Caco-2 (cell line): ENCODE measurements at regions not wholly inside any gene's neighbourhood (a gene's known extent, or its start where the extent isn't known, plus 50 kb on each side); places are given as distances from the start of the nearest gene placed in this dataset.

Experiments
- BruUV-seq: library from RNA; stranded (reverse); fragments of 400-500 nt; replicated peaks from 2 replicates; lab custom pipeline; 2021; lab: Mats Ljungman, UMichigan
- CTCF ChIA-PET: fragments of 300-600 bp; sonication (Branson Sonifier 250); formaldehyde crosslinking; loops from one replicate; lab custom pipeline; 2022; ENCODE audit warnings: antibody characterized with exemption; lab: Charles Lee
- POLR2A ChIA-PET: fragments of 300-600 bp; sonication (Branson Sonifier 250); formaldehyde crosslinking; loops from one replicate; lab custom pipeline; 2022; ENCODE audit warnings: antibody characterized with exemption; lab: Charles Lee
- DNase-seq, 2 experiments: peaks; one replicate each; pipeline versions ENCODE4 v3.0.0 to v3.0.0-alpha.2; 2020 to 2022
- H3K27me3 ChIP-seq: replicated peaks from 2 replicates; pipeline ENCODE4 v1.6.0; 2011; ENCODE audit warnings: low read length; ENCODE audit not compliant: control insufficient read depth, insufficient read depth
- H3K36me3 ChIP-seq: 2 replicates; pipeline ENCODE4 v1.5.1; 2011; ENCODE audit warnings: low read length; ENCODE audit not compliant: control insufficient read depth, insufficient read depth
- H3K4me1 ChIP-seq: fragments of 250-450 bp; sonication (Bioruptor Pico); 2 replicates; pipeline ENCODE4 v1.5.1; 2020; ENCODE audit warnings: mild to moderate bottlenecking
- H3K4me3 ChIP-seq: 2 replicates; pipeline ENCODE4 v1.5.1; 2011; ENCODE audit warnings: low read depth, mild to moderate bottlenecking, control low read depth, low read length
- H3K9me3 ChIP-seq: fragments of 250-450 bp; sonication (Bioruptor Pico); 2 replicates; pipeline ENCODE4 v1.5.1; 2020; ENCODE audit warnings: mild to moderate bottlenecking, moderate library complexity
- H3K27ac Mint-ChIP-seq: one replicate; pipeline ENCODE4 v1.8.0; 2022; ENCODE audit warnings: mixed read lengths; ENCODE audit not compliant: unreplicated experiment
- H3K27me3 Mint-ChIP-seq: one replicate; pipeline ENCODE4 v1.8.0; 2022; ENCODE audit warnings: mixed read lengths; ENCODE audit not compliant: insufficient read depth, unreplicated experiment
- H3K36me3 Mint-ChIP-seq: one replicate; pipeline ENCODE4 v1.8.0; 2022; ENCODE audit warnings: mild to moderate bottlenecking, mixed read lengths; ENCODE audit not compliant: insufficient read depth, unreplicated experiment
- H3K4me1 Mint-ChIP-seq: one replicate; pipeline ENCODE4 v1.8.0; 2022; ENCODE audit warnings: low read depth, mixed read lengths; ENCODE audit not compliant: unreplicated experiment
- H3K4me3 Mint-ChIP-seq: one replicate; pipeline ENCODE4 v1.8.0; 2022; ENCODE audit warnings: mild to moderate bottlenecking, moderate library complexity, mixed read lengths; ENCODE audit not compliant: unreplicated experiment
- H3K9me3 Mint-ChIP-seq: one replicate; pipeline ENCODE4 v1.8.0; 2022; ENCODE audit warnings: mixed read lengths; ENCODE audit not compliant: unreplicated experiment
- CTCF ChIP-seq, 2 experiments: fragments of 200-600 bp in 1 of 2; IDR thresholded peaks; 1 replicate in 1 of 2; 2 replicates in 1 of 2; pipeline versions ENCODE4 v1.5.1 to v1.8.0; 2011 to 2022; ENCODE audit warnings: antibody characterized with exemption in 1 of 2, control low read depth in 1 of 2, inconsistent platforms in 1 of 2, low read depth in 1 of 2, low read length in 1 of 2, mild to moderate bottlenecking in 1 of 2, moderate library complexity in 1 of 2; ENCODE audit not compliant: insufficient read depth in 1 of 2, severe bottlenecking in 1 of 2, unreplicated experiment in 1 of 2
- intact Hi-C: fragments of 100-400 bp; cut with micrococcal nuclease; formaldehyde crosslinking; loops from one replicate; pipeline ENCODE4 v1.10.0; 2022; ENCODE audit not compliant: unreplicated experiment

GRCh38 chr14:76599559-76600287 lies 161.5 kb upstream of the VASH1 start:
- H3K4me3 Mint-ChIP-seq, result no peak overlapping the region
- no peak for DNase-seq
- H3K27ac Mint-ChIP-seq, result no peak overlapping the region
- H3K9me3 Mint-ChIP-seq, result no peaks in the 10 kb centered on the region
- Histone ChIP-seq H3K36me3 (no peaks in the 10 kb centered on the region), H3K27me3 (0 out of 2 replicates have a peak, but pooled peaks cover 1% of the 10 kb centered on the region), H3K4me1 (no peaks in the 10 kb centered on the region), H3K4me3 (no peak overlapping the region), H3K9me3 (no peaks in the 10 kb centered on the region)
- TF ChIP-seq CTCF (IDR thresholded peaks at IDR 0.05; ENCODE audit: insufficient read depth in 1 of 2, low read depth in 1 of 2, low read length in 1 of 2, severe bottlenecking in 1 of 2, unreplicated experiment in 1 of 2), result no peak
- H3K27me3 Mint-ChIP-seq, result peaks cover 40% of the 10 kb centered on the region
- no TSS peak for BruUV-seq
- CTCF ChIA-PET, result no interaction called here
- POLR2A ChIA-PET, result no interaction called here
- H3K36me3 Mint-ChIP-seq, result no peaks in the 10 kb centered on the region
- no peaks in the 10 kb centered on the region for H3K4me1 Mint-ChIP-seq
- intact Hi-C loops, result no loop called here

- Mint-ChIP-seq H3K27ac (no peak overlapping the region), H3K36me3 (no peaks in the 10 kb centered on the region), H3K27me3 (peaks cover 45% of the 10 kb centered on the region), H3K9me3 (no peaks in the 10 kb centered on the region), H3K4me3 (no peak overlapping the region), H3K4me1 (no peaks in the 10 kb centered on the region)
- BruUV-seq, result no TSS peak
- Histone ChIP-seq H3K36me3 (no peaks in the 10 kb centered on the region), H3K9me3 (no peaks in the 10 kb centered on the region), H3K4me3 (no peak overlapping the region), H3K27me3 (0 out of 2 replicates have a peak, but pooled peaks cover 1% of the 10 kb centered on the region), H3K4me1 (no peaks in the 10 kb centered on the region)
- DNase-seq, result no peak
- ChIA-PET CTCF (interaction anchor here (0.5 kb wide), 1 partner anchor 140 kb away, joined by 3 read pairs; no protein-coding TSS in a partner anchor), POLR2A (no interaction called here)
- no peak for TF ChIP-seq CTCF (IDR thresholded peaks at IDR 0.05; ENCODE audit: insufficient read depth in 1 of 2, low read depth in 1 of 2, low read length in 1 of 2, severe bottlenecking in 1 of 2, unreplicated experiment in 1 of 2)
- intact Hi-C loops, result no loop called here
Measured at GRCh38 chr14:76603713-76604112, 157.6 kb upstream of the VASH1 start.

- intact Hi-C loops, result no loop called here
- ChIA-PET POLR2A (no interaction called here), CTCF (no interaction called here)
- no TSS peak for BruUV-seq
- Mint-ChIP-seq H3K27me3 (peaks cover 37% of the 10 kb centered on the region), H3K4me1 (no peaks in the 10 kb centered on the region), H3K27ac (no peak overlapping the region), H3K9me3 (no peaks in the 10 kb centered on the region), H3K36me3 (no peaks in the 10 kb centered on the region), H3K4me3 (no peak overlapping the region)
- no peaks in the 10 kb centered on the region for H3K36me3 ChIP-seq
- H3K9me3 ChIP-seq, result no peaks in the 10 kb centered on the region
- 0 out of 2 replicates have a peak, but pooled peaks cover 1% of the 10 kb centered on the region for H3K27me3 ChIP-seq
- no peak overlapping the region for H3K4me3 ChIP-seq
- TF ChIP-seq CTCF (IDR thresholded peaks at IDR 0.05; ENCODE audit: insufficient read depth in 1 of 2, low read depth in 1 of 2, low read length in 1 of 2, severe bottlenecking in 1 of 2, unreplicated experiment in 1 of 2), result no peak
- DNase-seq, result no peak
- no peaks in the 10 kb centered on the region for H3K4me1 ChIP-seq
Measured at GRCh38 chr14:76607510-76607909, 153.8 kb upstream of the VASH1 start.
